ENCODE measurements at regions not wholly inside any gene's neighbourhood (a gene's known extent, or its start where the extent isn't known, plus 50 kb on each side); places are given as distances from the start of the nearest gene placed in this dataset.
"Not testable (repeated sequence)": the region's sequence is repeated elsewhere in the genome, so short reads cannot be mapped to it uniquely, and the experiment has no call there.

- TF ChIP-seq CTCF (IDR thresholded peaks at IDR 0.05; ENCODE audit: low read depth, low read length); MYC (IDR thresholded peaks at IDR 0.05; ENCODE audit: low read depth, low read length); POLR2A (IDR thresholded peaks at IDR 0.05; ENCODE audit: extremely low read depth, insufficient read length): not testable (repeated sequence)
These were observed 105.0 kb upstream of the UST start for GRCh38 chr6:148641836-148642235.
